CD4-positive, alpha-beta T cell (primary cell): ENCODE measurements at regions not wholly inside any gene's neighbourhood (a gene's known extent, or its start where the extent isn't known, plus 50 kb on each side); places are given as distances from the start of the nearest gene placed in this dataset.

ENCODE experiments used
- ATAC-seq: fragments of 200-7000 bp; cut with Tn5 transposase; one replicate; pipeline ENCODE4 v1.10.0; 2022; ENCODE audit warnings: mild to moderate bottlenecking; ENCODE audit not compliant: poor library complexity
- CTCF ChIA-PET: fragments of 350-600 bp; sonication (Branson Sonifier 250); formaldehyde crosslinking; loops from one replicate; lab custom pipeline; 2021; ENCODE audit warnings: antibody characterized with exemption, inconsistent platforms; lab: Charles Lee
- POLR2A ChIA-PET: fragments of 350-600 bp; sonication (Branson Sonifier 250); formaldehyde crosslinking; loops from one replicate; lab custom pipeline; 2021; ENCODE audit warnings: antibody characterized with exemption, inconsistent platforms; lab: Charles Lee
- DNase-seq, 14 experiments: peaks; one replicate each; pipeline ENCODE4 v3.0.0-alpha.2; 2013 to 2020; ENCODE audit warnings: mixed read lengths in 2 of 14
- H3K27ac ChIP-seq, 2 donors: one replicate each; pipeline versions ENCODE4 v1.5.1 to v1.7.0; 2013; ENCODE audit warnings: low read length in 2 of 2, low read depth in 1 of 2, mild to moderate bottlenecking in 1 of 2
- H3K27me3 ChIP-seq, 2 experiments: 1 replicate in 1 of 2; 2 replicates in 1 of 2; pipeline versions ENCODE4 v1.6.1 to v1.7.0; 2013; ENCODE audit warnings: low read length in 2 of 2, control low read depth in 1 of 2, mild to moderate bottlenecking in 1 of 2, moderate library complexity in 1 of 2; ENCODE audit not compliant: insufficient read depth in 2 of 2, control insufficient read depth in 1 of 2
- H3K36me3 ChIP-seq: one replicate; pipeline ENCODE4 v1.6.1; 2013; ENCODE audit warnings: low read length, control low read depth; ENCODE audit not compliant: insufficient read depth
- H3K4me1 ChIP-seq: one replicate; pipeline ENCODE4 v1.6.1; 2013; ENCODE audit warnings: low read length, control low read depth; ENCODE audit not compliant: insufficient read depth
- H3K4me3 ChIP-seq: one replicate; pipeline ENCODE4 v1.5.1; 2013; ENCODE audit warnings: mild to moderate bottlenecking, low read length, moderate library complexity
- H3K9me3 ChIP-seq, 2 experiments: 1 replicate in 1 of 2; 2 replicates in 1 of 2; pipeline versions ENCODE4 v1.6.1 to v1.7.0; 2013; ENCODE audit warnings: low read length in 2 of 2, mild to moderate bottlenecking in 2 of 2, control low read depth in 1 of 2, moderate library complexity in 1 of 2; ENCODE audit not compliant: control insufficient read depth in 1 of 2, insufficient read depth in 1 of 2
- H3K27ac Mint-ChIP-seq: one replicate; pipeline ENCODE4 v1.8.0; 2020; ENCODE audit warnings: mixed read lengths
- H3K27me3 Mint-ChIP-seq: one replicate; pipeline ENCODE4 v1.8.0; 2021; ENCODE audit warnings: mixed read lengths
- H3K36me3 Mint-ChIP-seq: one replicate; pipeline ENCODE4 v1.8.0; 2021; ENCODE audit warnings: low read depth, mixed read lengths
- H3K4me1 Mint-ChIP-seq: one replicate; pipeline ENCODE4 v1.8.0; 2021; ENCODE audit warnings: low read depth, mixed read lengths
- H3K4me3 Mint-ChIP-seq: one replicate; pipeline ENCODE4 v1.8.0; 2020; ENCODE audit warnings: mild to moderate bottlenecking, mixed read lengths
- H3K9me3 Mint-ChIP-seq: one replicate; pipeline ENCODE4 v1.8.0; 2020; ENCODE audit warnings: mixed read lengths
- CTCF ChIP-seq: fragments of 200-600 bp; IDR thresholded peaks from one replicate; pipeline ENCODE4 v1.8.0; 2022; ENCODE audit warnings: antibody characterized with exemption, mild to moderate bottlenecking
- intact Hi-C, 2 experiments: fragments of 100-400 bp; cut with DNase I in 1 of 2; cut with micrococcal nuclease in 1 of 2; formaldehyde crosslinking; loops; one replicate each; pipeline versions ENCODE4 v1.15.1 to v1.9.0; 2023 to 2025; cut with DNase I, micrococcal nuclease

- Mint-ChIP-seq H3K4me1 (no peaks in the 10 kb centered on the region), H3K36me3 (no peaks in the 10 kb centered on the region), H3K4me3 (no peak overlapping the region), H3K27me3 (peaks cover 37% of the 10 kb centered on the region), H3K27ac (no peak overlapping the region), H3K9me3 (no peaks in the 10 kb centered on the region)
- Histone ChIP-seq H3K27ac (no peak overlapping the region), H3K27me3 (peaks cover 0 to 6% of the 10 kb centered on the region in 2 experiments), H3K4me3 (no peak overlapping the region), H3K9me3 (no peaks in the 10 kb centered on the region), H3K36me3 (no peaks in the 10 kb centered on the region), H3K4me1 (no peaks in the 10 kb centered on the region)
- intact Hi-C loops, result no loop called here
- TF ChIP-seq CTCF, result no peak
- ATAC-seq (no peak), DNase-seq (no peak)
- POLR2A ChIA-PET, result no interaction called here
- CTCF ChIA-PET, result no interaction called here
Observed at GRCh38 chr15:81786776-81787175, 259.0 kb downstream of the MEX3B start.

GRCh38 chr15:81785679-81786078, 260.1 kb downstream of the MEX3B start:
- TF ChIP-seq CTCF, result no peak
- Mint-ChIP-seq H3K36me3 (no peaks in the 10 kb centered on the region), H3K4me1 (no peaks in the 10 kb centered on the region), H3K9me3 (no peaks in the 10 kb centered on the region), H3K4me3 (no peak overlapping the region), H3K27ac (no peak overlapping the region), H3K27me3 (peaks cover 39% of the 10 kb centered on the region)
- no peaks in the 10 kb centered on the region for H3K9me3 ChIP-seq
- ChIA-PET CTCF (no interaction called here), POLR2A (no interaction called here)
- no peaks in the 10 kb centered on the region for H3K36me3 ChIP-seq
- H3K27ac ChIP-seq, result no peak overlapping the region
- H3K4me1 ChIP-seq, result no peaks in the 10 kb centered on the region
- DNase-seq, result no peak
- ATAC-seq, result no peak
- no peak overlapping the region for H3K4me3 ChIP-seq
- H3K27me3 ChIP-seq, result peaks cover 0 to 6% of the 10 kb centered on the region in 2 experiments
- intact Hi-C loops, result no loop called here

- ChIA-PET POLR2A (no interaction called here), CTCF (no interaction called here)
- intact Hi-C loops, result no loop called here
- no peaks in the 10 kb centered on the region for H3K4me1 Mint-ChIP-seq
- Histone ChIP-seq H3K27ac (no peak overlapping the region), H3K36me3 (no peaks in the 10 kb centered on the region), H3K27me3 (peaks cover 0 to 6% of the 10 kb centered on the region in 2 experiments), H3K4me3 (no peak overlapping the region), H3K9me3 (no peaks in the 10 kb centered on the region), H3K4me1 (no peaks in the 10 kb centered on the region)
- no peak for DNase-seq
- H3K36me3 Mint-ChIP-seq, result no peaks in the 10 kb centered on the region
- no peak for TF ChIP-seq CTCF
- H3K9me3 Mint-ChIP-seq, result no peaks in the 10 kb centered on the region
- no peak overlapping the region for H3K4me3 Mint-ChIP-seq
- ATAC-seq, result no peak
- no peak overlapping the region for H3K27ac Mint-ChIP-seq
- peaks cover 43% of the 10 kb centered on the region for H3K27me3 Mint-ChIP-seq
Observed at GRCh38 chr15:81785181-81785580, 260.6 kb downstream of the MEX3B start.
